IPS-18c (cell line): ENCODE measurements at regions not wholly inside any gene's neighbourhood (a gene's known extent, or its start where the extent isn't known, plus 50 kb on each side); places are given as distances from the start of the nearest gene placed in this dataset.

Experiments
- H3K4me3 ChIP-seq: 2 replicates; pipeline ENCODE4 v1.7.0; 2013; ENCODE audit warnings: low read depth, mild to moderate bottlenecking, low read length, moderate library complexity; ENCODE audit not compliant: insufficient read depth
- H3K9me3 ChIP-seq: one replicate; pipeline ENCODE4 v1.6.1; 2013; ENCODE audit warnings: mild to moderate bottlenecking, low read length, moderate library complexity; ENCODE audit not compliant: control insufficient read depth, insufficient read depth

DNA sequence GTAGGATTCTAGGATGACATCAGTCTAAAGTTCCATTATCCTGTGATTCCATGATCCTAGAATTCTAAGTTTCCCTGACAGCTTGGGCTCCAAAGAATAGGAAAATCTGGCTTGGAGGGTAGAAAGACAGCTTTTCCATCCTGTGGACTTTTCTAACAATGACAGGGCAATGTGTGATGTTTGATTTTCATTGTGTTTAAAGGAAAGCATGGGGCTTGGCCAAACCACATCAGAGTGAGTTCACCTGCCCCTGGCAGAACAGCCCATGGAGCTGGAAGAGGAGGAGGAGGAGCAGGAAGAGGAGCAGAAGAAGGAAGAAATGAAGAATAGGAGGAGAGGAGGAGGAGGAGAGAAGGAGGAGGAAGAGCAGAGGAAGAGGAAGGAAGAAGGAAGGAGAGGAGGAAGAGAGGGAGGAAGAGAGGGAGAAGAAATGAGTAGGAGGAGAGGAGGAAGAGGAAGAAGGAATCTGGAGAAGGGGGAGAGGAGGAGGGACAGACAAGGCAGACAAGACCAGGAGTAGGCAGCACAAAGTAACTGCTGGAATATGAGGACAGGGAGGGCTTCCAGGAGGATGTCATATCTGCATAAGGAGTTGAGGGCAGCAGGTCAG, 53.1 kb upstream of the WNT11 start:
- Histone ChIP-seq H3K4me3 (no peak overlapping the region), H3K9me3 (no peaks in the 10 kb centered on the region)

DNA sequence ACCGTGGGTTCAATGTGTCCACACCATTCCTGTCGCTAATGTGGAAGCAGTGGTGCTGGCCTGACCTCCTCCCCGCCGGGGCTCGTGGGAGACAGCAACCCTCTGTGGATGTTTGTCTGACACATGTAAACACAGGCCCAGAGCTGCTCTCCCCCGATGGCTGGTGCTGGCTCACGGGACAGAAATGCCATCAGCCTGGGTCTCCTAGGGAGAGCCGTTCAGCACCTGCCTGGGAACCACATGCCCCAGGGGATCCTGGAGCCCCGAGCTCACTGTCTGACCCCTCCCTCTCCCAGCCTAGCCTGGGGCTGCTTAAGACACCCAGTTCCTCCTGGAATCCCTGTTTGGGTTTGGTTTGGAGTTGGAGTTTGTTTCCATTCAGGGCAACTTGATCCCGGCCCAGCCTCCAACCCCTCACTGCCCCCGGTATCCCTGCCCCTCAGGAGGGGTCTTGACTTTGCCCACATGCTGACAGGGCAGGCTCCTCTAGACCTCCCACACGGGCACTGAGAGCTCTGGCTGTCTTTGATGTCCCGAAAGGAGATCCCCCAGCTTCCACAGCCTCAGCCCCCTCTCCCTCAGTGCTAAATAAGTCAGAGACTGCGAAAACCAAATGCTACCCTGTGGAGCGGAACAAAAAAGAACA, 50.9 kb upstream of the WNT11 start:
- Histone ChIP-seq H3K4me3 (no peak overlapping the region; the same call in 1 of the 2 replicates), H3K9me3 (no peaks in the 10 kb centered on the region)

DNA sequence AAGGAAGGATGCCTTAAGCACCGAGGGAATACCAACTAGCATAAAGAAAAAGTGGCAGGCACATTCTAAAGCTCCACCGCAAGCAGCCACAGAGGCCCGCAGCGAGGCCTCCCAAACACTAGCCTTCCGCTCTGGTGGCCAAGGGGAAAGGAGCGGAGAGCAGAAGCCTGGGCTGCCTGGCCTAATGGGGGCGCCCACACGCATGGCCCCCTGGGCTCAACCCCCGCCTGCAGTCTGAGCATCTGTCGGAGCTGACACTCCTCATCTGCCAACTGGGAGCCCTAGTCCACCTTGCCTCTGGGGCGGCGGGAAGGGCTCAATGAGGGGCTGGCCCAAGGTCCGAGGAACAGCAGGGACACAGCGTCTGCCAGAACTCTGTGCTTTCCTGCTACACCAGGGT, 50.1 kb upstream of the WNT11 start:
- Histone ChIP-seq H3K9me3 (no peaks in the 10 kb centered on the region), H3K4me3 (no peak overlapping the region)
